ENCODE measurements at regions not wholly inside any gene's neighbourhood (a gene's known extent, or its start where the extent isn't known, plus 50 kb on each side); places are given as distances from the start of the nearest gene placed in this dataset.

DNA sequence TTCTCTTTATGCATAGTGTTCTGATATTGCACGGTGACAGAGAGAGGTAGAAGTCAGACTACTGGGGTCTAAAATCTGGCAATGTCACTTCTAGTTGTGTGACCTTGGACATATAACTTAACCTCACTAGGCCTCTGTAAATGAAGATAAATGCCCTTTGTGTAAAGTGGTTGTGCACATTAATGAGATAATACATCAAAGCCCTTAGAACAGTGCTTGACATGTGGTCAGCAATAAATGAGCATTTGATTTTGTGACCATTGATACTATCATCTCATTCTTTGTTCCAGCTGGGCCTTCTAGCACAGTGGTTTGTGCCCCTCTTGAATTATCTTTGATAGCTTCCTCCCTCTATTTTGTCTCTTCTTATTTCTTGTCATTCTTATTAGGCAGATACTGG, 74.1 kb upstream of the C10orf90 start:
- Histone ChIP-seq H3K23ac (ENCODE audit: low read depth, low read length, poor library complexity) (no peak overlapping the region), H3K9me3 (replicated peaks in 1 of 2; ENCODE audit: control insufficient read depth in 2 of 2, insufficient read depth in 1 of 2, low read depth in 1 of 2, low read length in 2 of 2) (peaks cover 0 to 2% of the 10 kb centered on the region in 2 donors), H2AK5ac (ENCODE audit: low read depth, low read length) (no peak overlapping the region), H3K79me1 (ENCODE audit: low read depth, low read length) (no peaks in the 10 kb centered on the region), H3K27me3 (ENCODE audit: control insufficient read depth in 3 of 3, insufficient read depth in 3 of 3, low read depth in 1 of 3, low read length in 3 of 3) (no peaks in the 10 kb centered on the region), H4K8ac (ENCODE audit: low read depth, low read length) (no peak overlapping the region), H2BK5ac (ENCODE audit: low read length) (no peak overlapping the region), H3K27ac (replicated peaks; ENCODE audit: low read length) (no peak overlapping the region), H3K4me3 (ENCODE audit: low read length in 2 of 2) (no peak overlapping the region), H2BK120ac (ENCODE audit: low read depth, low read length) (no peak overlapping the region), H3K4ac (ENCODE audit: low read length) (no peak overlapping the region), H3K4me1 (ENCODE audit: control insufficient read depth in 2 of 2, insufficient read depth in 1 of 2, low read depth in 1 of 2, low read length in 2 of 2) (peaks cover 0 to 3% of the 10 kb centered on the region in 2 donors), H3K9ac (ENCODE audit: low read depth, low read length, poor library complexity) (no peak overlapping the region), H2BK15ac (ENCODE audit: low read length) (no peak overlapping the region), H3K18ac (ENCODE audit: low read length) (no peak overlapping the region), H4K91ac (ENCODE audit: low read depth, low read length, poor library complexity) (no peak overlapping the region), H2AFZ (ENCODE audit: low read length) (no peak overlapping the region), H3K4me2 (ENCODE audit: insufficient read depth, low read length, poor library complexity, severe bottlenecking) (no peak overlapping the region), H3K36me3 (replicated peaks in 1 of 2; ENCODE audit: control insufficient read depth in 2 of 2, insufficient read depth in 2 of 2, low read length in 2 of 2) (no peaks in the 10 kb centered on the region), H2BK12ac (ENCODE audit: low read length) (no peak overlapping the region), H3K14ac (ENCODE audit: low read length) (no peak overlapping the region)
- no CpG with 5 or more reads among the region's 1 CpG for WGBS, 2 donors (ENCODE audit: extremely low coverage in 2 of 2, insufficient read length in 2 of 2, insufficient replicate concordance in 1 of 2)
- DNase-seq (ENCODE audit: low spot score) = no peak

GRCh38 chr10:126749015-126749655, 78.6 kb upstream of the C10orf90 start:
- H3K27ac ChIP-seq (replicated peaks; ENCODE audit: low read length) = no peak overlapping the region
- H2AK5ac ChIP-seq (ENCODE audit: low read depth, low read length) = no peak overlapping the region
- H2BK5ac ChIP-seq (ENCODE audit: low read length) = no peak overlapping the region
- H3K27me3 ChIP-seq (ENCODE audit: control insufficient read depth in 3 of 3, insufficient read depth in 3 of 3, low read depth in 1 of 3, low read length in 3 of 3) = no peaks in the 10 kb centered on the region
- H3K9me3 ChIP-seq (replicated peaks in 1 of 2; ENCODE audit: control insufficient read depth in 2 of 2, insufficient read depth in 1 of 2, low read depth in 1 of 2, low read length in 2 of 2) = peaks cover 0 to 2% of the 10 kb centered on the region in 2 donors
- no peaks in the 10 kb centered on the region for H3K4me1 ChIP-seq (ENCODE audit: control insufficient read depth in 2 of 2, insufficient read depth in 1 of 2, low read depth in 1 of 2, low read length in 2 of 2)
- no peaks in the 10 kb centered on the region for H3K79me1 ChIP-seq (ENCODE audit: low read depth, low read length)
- no peak overlapping the region for H4K91ac ChIP-seq (ENCODE audit: low read depth, low read length, poor library complexity)
- H2BK12ac ChIP-seq (ENCODE audit: low read length) = no peak overlapping the region
- H3K4me2 ChIP-seq (ENCODE audit: insufficient read depth, low read length, poor library complexity, severe bottlenecking) = no peak overlapping the region
- no peak overlapping the region for H3K23ac ChIP-seq (ENCODE audit: low read depth, low read length, poor library complexity)
- peak; percentile 71 for DNase-seq (ENCODE audit: low spot score)
- no peak overlapping the region for H3K18ac ChIP-seq (ENCODE audit: low read length)
- H3K36me3 ChIP-seq (replicated peaks in 1 of 2; ENCODE audit: control insufficient read depth in 2 of 2, insufficient read depth in 2 of 2, low read length in 2 of 2) = no peaks in the 10 kb centered on the region
- WGBS, 2 donors (ENCODE audit: extremely low coverage in 2 of 2, insufficient read length in 2 of 2, insufficient replicate concordance in 1 of 2) = no CpG with 5 or more reads among the region's 5 CpGs
- H4K8ac ChIP-seq (ENCODE audit: low read depth, low read length) = no peak overlapping the region
- H2BK120ac ChIP-seq (ENCODE audit: low read depth, low read length) = no peak overlapping the region
- H3K14ac ChIP-seq (ENCODE audit: low read length) = no peak overlapping the region
- H3K4ac ChIP-seq (ENCODE audit: low read length) = no peak overlapping the region
- no peak overlapping the region for H3K4me3 ChIP-seq (ENCODE audit: low read length in 2 of 2)
- H2AFZ ChIP-seq (ENCODE audit: low read length) = no peak overlapping the region
- no peak overlapping the region for H2BK15ac ChIP-seq (ENCODE audit: low read length)
- H3K9ac ChIP-seq (ENCODE audit: low read depth, low read length, poor library complexity) = no peak overlapping the region

- H3K9ac ChIP-seq (ENCODE audit: low read depth, low read length, poor library complexity) = no peak overlapping the region
- H3K23ac ChIP-seq (ENCODE audit: low read depth, low read length, poor library complexity) = no peak overlapping the region
- H2BK5ac ChIP-seq (ENCODE audit: low read length) = no peak overlapping the region
- H2BK120ac ChIP-seq (ENCODE audit: low read depth, low read length) = no peak overlapping the region
- H4K91ac ChIP-seq (ENCODE audit: low read depth, low read length, poor library complexity) = no peak overlapping the region
- no peaks in the 10 kb centered on the region for H3K27me3 ChIP-seq (ENCODE audit: control insufficient read depth in 3 of 3, insufficient read depth in 3 of 3, low read depth in 1 of 3, low read length in 3 of 3)
- H2AFZ ChIP-seq (ENCODE audit: low read length) = no peak overlapping the region
- WGBS, 2 donors (ENCODE audit: extremely low coverage in 2 of 2, insufficient read length in 2 of 2, insufficient replicate concordance in 1 of 2) = no CpG with 5 or more reads among the region's 10 CpGs
- H4K8ac ChIP-seq (ENCODE audit: low read depth, low read length) = no peak overlapping the region
- no peaks in the 10 kb centered on the region for H3K79me1 ChIP-seq (ENCODE audit: low read depth, low read length)
- no peak overlapping the region for H3K27ac ChIP-seq (replicated peaks; ENCODE audit: low read length)
- no peak overlapping the region for H2BK12ac ChIP-seq (ENCODE audit: low read length)
- H2BK15ac ChIP-seq (ENCODE audit: low read length) = no peak overlapping the region
- no peak overlapping the region for H3K4me3 ChIP-seq (ENCODE audit: low read length in 2 of 2)
- no peak overlapping the region for H3K4ac ChIP-seq (ENCODE audit: low read length)
- H3K18ac ChIP-seq (ENCODE audit: low read length) = no peak overlapping the region
- H3K4me1 ChIP-seq (ENCODE audit: control insufficient read depth in 2 of 2, insufficient read depth in 1 of 2, low read depth in 1 of 2, low read length in 2 of 2) = no peaks in the 10 kb centered on the region
- H3K4me2 ChIP-seq (ENCODE audit: insufficient read depth, low read length, poor library complexity, severe bottlenecking) = no peak overlapping the region
- no peak for DNase-seq (ENCODE audit: low spot score)
- no peak overlapping the region for H3K14ac ChIP-seq (ENCODE audit: low read length)
- no peak overlapping the region for H2AK5ac ChIP-seq (ENCODE audit: low read depth, low read length)
- no peaks in the 10 kb centered on the region for H3K36me3 ChIP-seq (replicated peaks in 1 of 2; ENCODE audit: control insufficient read depth in 2 of 2, insufficient read depth in 2 of 2, low read length in 2 of 2)
- H3K9me3 ChIP-seq (replicated peaks in 1 of 2; ENCODE audit: control insufficient read depth in 2 of 2, insufficient read depth in 1 of 2, low read depth in 1 of 2, low read length in 2 of 2) = peaks cover 0 to 4% of the 10 kb centered on the region in 2 donors
Measured at GRCh38 chr10:126754966-126755365, 84.5 kb upstream of the C10orf90 start.

DNA sequence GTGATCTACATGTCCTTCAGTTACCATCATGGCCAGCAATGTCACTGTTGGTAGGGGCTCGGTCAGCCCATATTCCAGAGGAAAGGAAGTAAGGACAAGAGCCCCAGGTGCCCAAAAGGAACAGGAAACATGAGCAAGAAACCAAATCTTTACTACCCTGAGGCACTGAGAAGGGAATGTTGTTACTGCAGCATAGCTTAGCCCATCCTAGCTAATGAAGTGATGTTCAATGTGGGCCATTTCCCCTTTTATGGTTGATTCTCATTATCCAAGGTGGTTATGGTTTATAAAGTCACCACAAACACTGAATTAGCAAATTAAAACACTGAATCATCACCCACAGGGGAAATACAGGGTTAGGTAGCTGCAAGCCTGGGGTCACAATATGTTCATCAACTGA, 88.4 kb upstream of the C10orf90 start:
- Histone ChIP-seq H3K27ac (replicated peaks; ENCODE audit: low read length) (no peak overlapping the region), H3K27me3 (ENCODE audit: control insufficient read depth in 3 of 3, insufficient read depth in 3 of 3, low read depth in 1 of 3, low read length in 3 of 3) (no peaks in the 10 kb centered on the region), H3K4ac (ENCODE audit: low read length) (no peak overlapping the region), H2AFZ (ENCODE audit: low read length) (no peak overlapping the region), H2BK120ac (ENCODE audit: low read depth, low read length) (no peak overlapping the region), H2BK12ac (ENCODE audit: low read length) (no peak overlapping the region), H3K9me3 (replicated peaks in 1 of 2; ENCODE audit: control insufficient read depth in 2 of 2, insufficient read depth in 1 of 2, low read depth in 1 of 2, low read length in 2 of 2) (peaks cover 0 to 4% of the 10 kb centered on the region in 2 donors), H3K14ac (ENCODE audit: low read length) (no peak overlapping the region), H4K91ac (ENCODE audit: low read depth, low read length, poor library complexity) (no peak overlapping the region), H4K8ac (ENCODE audit: low read depth, low read length) (no peak overlapping the region), H3K36me3 (replicated peaks in 1 of 2; ENCODE audit: control insufficient read depth in 2 of 2, insufficient read depth in 2 of 2, low read length in 2 of 2) (no peaks in the 10 kb centered on the region), H3K4me2 (ENCODE audit: insufficient read depth, low read length, poor library complexity, severe bottlenecking) (no peak overlapping the region), H2BK15ac (ENCODE audit: low read length) (no peak overlapping the region), H3K18ac (ENCODE audit: low read length) (no peak overlapping the region), H2BK5ac (ENCODE audit: low read length) (no peak overlapping the region), H3K4me3 (ENCODE audit: low read length in 2 of 2) (no peak overlapping the region), H3K4me1 (ENCODE audit: control insufficient read depth in 2 of 2, insufficient read depth in 1 of 2, low read depth in 1 of 2, low read length in 2 of 2) (no peaks in the 10 kb centered on the region), H2AK5ac (ENCODE audit: low read depth, low read length) (no peak overlapping the region), H3K79me1 (ENCODE audit: low read depth, low read length) (no peaks in the 10 kb centered on the region), H3K23ac (ENCODE audit: low read depth, low read length, poor library complexity) (no peak overlapping the region), H3K9ac (ENCODE audit: low read depth, low read length, poor library complexity) (no peak overlapping the region)
- no CpG with 5 or more reads among the region's 1 CpG for WGBS, 2 donors (ENCODE audit: extremely low coverage in 2 of 2, insufficient read length in 2 of 2, insufficient replicate concordance in 1 of 2)
- no peak for DNase-seq (ENCODE audit: low spot score)

Data from neuronal stem cell (in vitro differentiated cells).